ENCODE measurements at regions not wholly inside any gene's neighbourhood (a gene's known extent, or its start where the extent isn't known, plus 50 kb on each side); places are given as distances from the start of the nearest gene placed in this dataset.
A peak's percentile ranks its signal among the peaks of the same experiment; 100 is the strongest.

GRCh38 chr4:3388471-3389232 lies 53.1 kb upstream of the HGFAC start:
- no peaks in the 10 kb centered on the region for H3K9me3 ChIP-seq (replicated peaks)
- H3K4me1 ChIP-seq, result peaks cover 49% of the 10 kb centered on the region
- H3K4me3 ChIP-seq, result peak overlapping the region; percentile 57
- TF ChIP-seq CTCF (IDR thresholded peaks at IDR 0.05; ENCODE audit: borderline replicate concordance), result no peak
- peak; percentile 15 for DNase-seq
- H3K27ac ChIP-seq (replicated peaks), result peak overlapping the region; percentile 80
- intact Hi-C loops (cut with micrococcal nuclease), result no loop called here
- H3K36me3 ChIP-seq, result no peaks in the 10 kb centered on the region
- no peaks in the 10 kb centered on the region for H3K27me3 ChIP-seq (ENCODE audit: low read depth)

- H3K36me3 ChIP-seq, result no peaks in the 10 kb centered on the region
- no peaks in the 10 kb centered on the region for H3K27me3 ChIP-seq (ENCODE audit: low read depth)
- peak overlapping the region; percentile 57 for H3K4me3 ChIP-seq
- DNase-seq, result peak; percentile 14
- no peaks in the 10 kb centered on the region for H3K9me3 ChIP-seq (replicated peaks)
- peak overlapping the region; percentile 80 for H3K27ac ChIP-seq (replicated peaks)
- peaks cover 45% of the 10 kb centered on the region for H3K4me1 ChIP-seq
- intact Hi-C loops (cut with micrococcal nuclease), result no loop called here
- no peak for TF ChIP-seq CTCF (IDR thresholded peaks at IDR 0.05; ENCODE audit: borderline replicate concordance)
Observed at GRCh38 chr4:3389233-3390215, 52.2 kb upstream of the HGFAC start.

- H3K36me3 ChIP-seq, result no peaks in the 10 kb centered on the region
- H3K9me3 ChIP-seq (replicated peaks), result no peaks in the 10 kb centered on the region
- H3K4me3 ChIP-seq, result no peak overlapping the region
- TF ChIP-seq CTCF (IDR thresholded peaks at IDR 0.05; ENCODE audit: borderline replicate concordance), result no peak
- no peak overlapping the region for H3K27ac ChIP-seq (replicated peaks)
- no peaks in the 10 kb centered on the region for H3K27me3 ChIP-seq (ENCODE audit: low read depth)
- H3K4me1 ChIP-seq, result peaks cover 38% of the 10 kb centered on the region
- DNase-seq, result peak; percentile 16
- intact Hi-C loops (cut with micrococcal nuclease), result no loop called here
Observed at GRCh38 chr4:3390288-3390811, 51.4 kb upstream of the HGFAC start.

- DNase-seq, result no peak
- H3K4me3 ChIP-seq, result no peak overlapping the region
- H3K36me3 ChIP-seq, result no peaks in the 10 kb centered on the region
- no peak for TF ChIP-seq CTCF (IDR thresholded peaks at IDR 0.05; ENCODE audit: borderline replicate concordance)
- intact Hi-C loops (cut with micrococcal nuclease), result no loop called here
- no peak overlapping the region for H3K27ac ChIP-seq (replicated peaks)
- H3K4me1 ChIP-seq, result peaks cover 27% of the 10 kb centered on the region
- H3K27me3 ChIP-seq (ENCODE audit: low read depth), result no peaks in the 10 kb centered on the region
- H3K9me3 ChIP-seq (replicated peaks), result peaks cover 7% of the 10 kb centered on the region
Observed at GRCh38 chr4:3391422-3391821, 50.3 kb upstream of the HGFAC start.

Measured in left ventricle myocardium inferior (tissue), 1 donor.